SU-DHL-6 (cell line): ENCODE measurements at regions not wholly inside any gene's neighbourhood (a gene's known extent, or its start where the extent isn't known, plus 50 kb on each side); places are given as distances from the start of the nearest gene placed in this dataset.

Source experiments
- EZH2phosphoT487 ChIP-seq: fragments of 200-600 bp; sonication (generic), shearing (Covaris generic); conservative IDR thresholded peaks from 2 replicates; pipeline ENCODE4 v1.6.1; 2018; ENCODE audit warnings: mild to moderate bottlenecking, antibody characterized with exemption, low read length, moderate library complexity, mixed read lengths
- TF ChIP-seq, protein P1 (sequence below): fragments of 200-600 bp; sonication (generic); IDR thresholded peaks from one replicate; pipeline ENCODE4 v1.5.1; 2017; ENCODE audit warnings: antibody characterized with exemption, mild to moderate bottlenecking, low read length, moderate library complexity; ENCODE audit not compliant: insufficient read depth, poor library complexity, severe bottlenecking

GRCh38 chr5:74152625-74153254 lies 487.8 kb downstream of the ENC1 start:
- TF ChIP-seq, protein P1, sequence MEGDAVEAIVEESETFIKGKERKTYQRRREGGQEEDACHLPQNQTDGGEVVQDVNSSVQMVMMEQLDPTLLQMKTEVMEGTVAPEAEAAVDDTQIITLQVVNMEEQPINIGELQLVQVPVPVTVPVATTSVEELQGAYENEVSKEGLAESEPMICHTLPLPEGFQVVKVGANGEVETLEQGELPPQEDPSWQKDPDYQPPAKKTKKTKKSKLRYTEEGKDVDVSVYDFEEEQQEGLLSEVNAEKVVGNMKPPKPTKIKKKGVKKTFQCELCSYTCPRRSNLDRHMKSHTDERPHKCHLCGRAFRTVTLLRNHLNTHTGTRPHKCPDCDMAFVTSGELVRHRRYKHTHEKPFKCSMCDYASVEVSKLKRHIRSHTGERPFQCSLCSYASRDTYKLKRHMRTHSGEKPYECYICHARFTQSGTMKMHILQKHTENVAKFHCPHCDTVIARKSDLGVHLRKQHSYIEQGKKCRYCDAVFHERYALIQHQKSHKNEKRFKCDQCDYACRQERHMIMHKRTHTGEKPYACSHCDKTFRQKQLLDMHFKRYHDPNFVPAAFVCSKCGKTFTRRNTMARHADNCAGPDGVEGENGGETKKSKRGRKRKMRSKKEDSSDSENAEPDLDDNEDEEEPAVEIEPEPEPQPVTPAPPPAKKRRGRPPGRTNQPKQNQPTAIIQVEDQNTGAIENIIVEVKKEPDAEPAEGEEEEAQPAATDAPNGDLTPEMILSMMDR: no peak
- no peak for TF ChIP-seq EZH2phosphoT487
